CD4-positive, alpha-beta T cell (primary cell): ENCODE measurements at regions not wholly inside any gene's neighbourhood (a gene's known extent, or its start where the extent isn't known, plus 50 kb on each side); places are given as distances from the start of the nearest gene placed in this dataset.

Experiments
- ATAC-seq: fragments of 200-7000 bp; cut with Tn5 transposase; one replicate; pipeline ENCODE4 v1.10.0; 2022; ENCODE audit warnings: mild to moderate bottlenecking; ENCODE audit not compliant: poor library complexity
- CTCF ChIA-PET: fragments of 350-600 bp; sonication (Branson Sonifier 250); formaldehyde crosslinking; loops from one replicate; lab custom pipeline; 2021; ENCODE audit warnings: antibody characterized with exemption, inconsistent platforms; lab: Charles Lee
- POLR2A ChIA-PET: fragments of 350-600 bp; sonication (Branson Sonifier 250); formaldehyde crosslinking; loops from one replicate; lab custom pipeline; 2021; ENCODE audit warnings: antibody characterized with exemption, inconsistent platforms; lab: Charles Lee
- DNase-seq, 14 experiments: peaks; one replicate each; pipeline ENCODE4 v3.0.0-alpha.2; 2013 to 2020; ENCODE audit warnings: mixed read lengths in 2 of 14
- H3K27ac ChIP-seq, 2 donors: one replicate each; pipeline versions ENCODE4 v1.5.1 to v1.7.0; 2013; ENCODE audit warnings: low read length in 2 of 2, low read depth in 1 of 2, mild to moderate bottlenecking in 1 of 2
- H3K27me3 ChIP-seq, 2 experiments: 1 replicate in 1 of 2; 2 replicates in 1 of 2; pipeline versions ENCODE4 v1.6.1 to v1.7.0; 2013; ENCODE audit warnings: low read length in 2 of 2, control low read depth in 1 of 2, mild to moderate bottlenecking in 1 of 2, moderate library complexity in 1 of 2; ENCODE audit not compliant: insufficient read depth in 2 of 2, control insufficient read depth in 1 of 2
- H3K36me3 ChIP-seq: one replicate; pipeline ENCODE4 v1.6.1; 2013; ENCODE audit warnings: low read length, control low read depth; ENCODE audit not compliant: insufficient read depth
- H3K4me1 ChIP-seq: one replicate; pipeline ENCODE4 v1.6.1; 2013; ENCODE audit warnings: low read length, control low read depth; ENCODE audit not compliant: insufficient read depth
- H3K4me3 ChIP-seq: one replicate; pipeline ENCODE4 v1.5.1; 2013; ENCODE audit warnings: mild to moderate bottlenecking, low read length, moderate library complexity
- H3K9me3 ChIP-seq, 2 experiments: 1 replicate in 1 of 2; 2 replicates in 1 of 2; pipeline versions ENCODE4 v1.6.1 to v1.7.0; 2013; ENCODE audit warnings: low read length in 2 of 2, mild to moderate bottlenecking in 2 of 2, control low read depth in 1 of 2, moderate library complexity in 1 of 2; ENCODE audit not compliant: control insufficient read depth in 1 of 2, insufficient read depth in 1 of 2
- H3K27ac Mint-ChIP-seq: one replicate; pipeline ENCODE4 v1.8.0; 2020; ENCODE audit warnings: mixed read lengths
- H3K27me3 Mint-ChIP-seq: one replicate; pipeline ENCODE4 v1.8.0; 2021; ENCODE audit warnings: mixed read lengths
- H3K36me3 Mint-ChIP-seq: one replicate; pipeline ENCODE4 v1.8.0; 2021; ENCODE audit warnings: low read depth, mixed read lengths
- H3K4me1 Mint-ChIP-seq: one replicate; pipeline ENCODE4 v1.8.0; 2021; ENCODE audit warnings: low read depth, mixed read lengths
- H3K4me3 Mint-ChIP-seq: one replicate; pipeline ENCODE4 v1.8.0; 2020; ENCODE audit warnings: mild to moderate bottlenecking, mixed read lengths
- H3K9me3 Mint-ChIP-seq: one replicate; pipeline ENCODE4 v1.8.0; 2020; ENCODE audit warnings: mixed read lengths
- intact Hi-C, 2 experiments: fragments of 100-400 bp; cut with DNase I in 1 of 2; cut with micrococcal nuclease in 1 of 2; formaldehyde crosslinking; loops; one replicate each; pipeline versions ENCODE4 v1.15.1 to v1.9.0; 2023 to 2025; cut with DNase I, micrococcal nuclease
- TF ChIP-seq, protein P1 (sequence below): fragments of 200-600 bp; IDR thresholded peaks from one replicate; pipeline ENCODE4 v1.8.0; 2022; ENCODE audit warnings: antibody characterized with exemption, mild to moderate bottlenecking

DNA sequence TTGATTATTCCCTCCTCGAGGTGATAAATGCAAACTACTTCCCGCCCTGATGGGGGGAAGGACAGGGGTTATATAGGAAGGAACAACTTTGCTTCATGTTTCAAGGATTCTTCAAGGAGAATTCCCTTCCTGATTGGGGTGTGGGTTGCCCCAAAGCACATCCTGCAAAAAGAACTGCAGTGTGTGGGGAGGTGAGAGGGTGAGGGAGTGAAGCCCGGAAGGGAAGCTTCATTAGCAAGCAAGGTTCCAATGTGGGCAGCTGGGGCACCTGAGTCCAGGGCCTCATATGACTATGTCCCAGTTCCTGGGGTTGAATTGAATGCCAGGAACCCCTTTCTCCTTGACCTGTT, 326.0 kb downstream of the MN1 start:
- Mint-ChIP-seq H3K4me1 (no peaks in the 10 kb centered on the region), H3K4me3 (no peak overlapping the region)
- CTCF ChIA-PET, result no interaction called here

GRCh38 chr22:27476318-27476717, 325.2 kb downstream of the MN1 start:
- TF ChIP-seq, protein P1, sequence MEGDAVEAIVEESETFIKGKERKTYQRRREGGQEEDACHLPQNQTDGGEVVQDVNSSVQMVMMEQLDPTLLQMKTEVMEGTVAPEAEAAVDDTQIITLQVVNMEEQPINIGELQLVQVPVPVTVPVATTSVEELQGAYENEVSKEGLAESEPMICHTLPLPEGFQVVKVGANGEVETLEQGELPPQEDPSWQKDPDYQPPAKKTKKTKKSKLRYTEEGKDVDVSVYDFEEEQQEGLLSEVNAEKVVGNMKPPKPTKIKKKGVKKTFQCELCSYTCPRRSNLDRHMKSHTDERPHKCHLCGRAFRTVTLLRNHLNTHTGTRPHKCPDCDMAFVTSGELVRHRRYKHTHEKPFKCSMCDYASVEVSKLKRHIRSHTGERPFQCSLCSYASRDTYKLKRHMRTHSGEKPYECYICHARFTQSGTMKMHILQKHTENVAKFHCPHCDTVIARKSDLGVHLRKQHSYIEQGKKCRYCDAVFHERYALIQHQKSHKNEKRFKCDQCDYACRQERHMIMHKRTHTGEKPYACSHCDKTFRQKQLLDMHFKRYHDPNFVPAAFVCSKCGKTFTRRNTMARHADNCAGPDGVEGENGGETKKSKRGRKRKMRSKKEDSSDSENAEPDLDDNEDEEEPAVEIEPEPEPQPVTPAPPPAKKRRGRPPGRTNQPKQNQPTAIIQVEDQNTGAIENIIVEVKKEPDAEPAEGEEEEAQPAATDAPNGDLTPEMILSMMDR, result no peak
- no peaks in the 10 kb centered on the region for H3K4me1 ChIP-seq
- no peak overlapping the region for H3K27ac Mint-ChIP-seq
- no peaks in the 10 kb centered on the region for H3K9me3 Mint-ChIP-seq
- H3K4me1 Mint-ChIP-seq, result no peaks in the 10 kb centered on the region
- no peaks in the 10 kb centered on the region for H3K36me3 ChIP-seq
- no peak overlapping the region for H3K4me3 ChIP-seq
- H3K27me3 ChIP-seq, result no peaks in the 10 kb centered on the region
- H3K27me3 Mint-ChIP-seq, result no peaks in the 10 kb centered on the region
- H3K36me3 Mint-ChIP-seq, result no peaks in the 10 kb centered on the region
- ChIA-PET POLR2A (no interaction called here), CTCF (no interaction called here)
- H3K4me3 Mint-ChIP-seq, result no peak overlapping the region
- H3K27ac ChIP-seq, result no peak overlapping the region
- no peak for DNase-seq
- ATAC-seq, result no peak
- intact Hi-C loops, result no loop called here
- H3K9me3 ChIP-seq, result peaks cover 0 to 3% of the 10 kb centered on the region in 2 experiments

More for the DNA sequence above, 326.0 kb downstream of the MN1 start:
- no peaks in the 10 kb centered on the region for H3K4me1 ChIP-seq
- POLR2A ChIA-PET, result no interaction called here
- no peaks in the 10 kb centered on the region for H3K36me3 Mint-ChIP-seq
- H3K27ac Mint-ChIP-seq, result no peak overlapping the region
- peaks cover 0 to 3% of the 10 kb centered on the region in 2 experiments for H3K9me3 ChIP-seq
- H3K4me3 ChIP-seq, result no peak overlapping the region
- ATAC-seq (no peak), DNase-seq (no peak)
- H3K27ac ChIP-seq, result no peak overlapping the region
- TF ChIP-seq, protein P1, result no peak
- H3K9me3 Mint-ChIP-seq, result no peaks in the 10 kb centered on the region
- no peaks in the 10 kb centered on the region for H3K27me3 Mint-ChIP-seq
- H3K27me3 ChIP-seq, result no peaks in the 10 kb centered on the region
- intact Hi-C loops, result no loop called here
- no peaks in the 10 kb centered on the region for H3K36me3 ChIP-seq

DNA sequence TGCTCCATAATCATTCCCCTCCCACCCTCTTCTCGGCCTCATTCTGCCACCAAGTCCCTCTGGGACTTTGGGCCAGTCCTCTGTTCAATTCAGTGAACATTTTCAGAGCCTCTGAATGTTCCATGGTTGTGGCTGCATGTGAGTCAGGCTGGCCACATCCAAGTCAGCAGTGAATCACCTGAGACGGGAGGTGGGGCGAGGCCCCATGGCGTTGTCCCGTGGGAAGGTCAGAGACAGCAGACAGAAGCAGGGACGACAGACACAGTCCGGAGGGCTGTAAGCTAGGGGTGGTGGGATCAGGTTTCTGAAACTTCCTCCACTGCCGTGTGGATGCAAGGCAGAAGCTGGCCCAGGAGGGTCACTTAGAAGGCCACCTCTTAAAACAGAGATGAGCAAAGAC, 324.8 kb downstream of the MN1 start:
- H3K36me3 Mint-ChIP-seq, result no peaks in the 10 kb centered on the region
- no peak overlapping the region for H3K27ac ChIP-seq
- TF ChIP-seq, protein P1, result no peak
- H3K4me3 ChIP-seq, result no peak overlapping the region
- no peak overlapping the region for H3K27ac Mint-ChIP-seq
- H3K4me1 ChIP-seq, result no peaks in the 10 kb centered on the region
- ATAC-seq, result no peak
- no peak for DNase-seq
- no peak overlapping the region for H3K4me3 Mint-ChIP-seq
- H3K9me3 Mint-ChIP-seq, result no peaks in the 10 kb centered on the region
- H3K9me3 ChIP-seq, result peaks cover 0 to 3% of the 10 kb centered on the region in 2 experiments
- no peaks in the 10 kb centered on the region for H3K27me3 ChIP-seq
- intact Hi-C loops, result no loop called here
- H3K27me3 Mint-ChIP-seq, result no peaks in the 10 kb centered on the region
- no peaks in the 10 kb centered on the region for H3K4me1 Mint-ChIP-seq
- CTCF ChIA-PET, result no interaction called here
- POLR2A ChIA-PET, result no interaction called here
- H3K36me3 ChIP-seq, result no peaks in the 10 kb centered on the region
